HUDEP-2 (cell line): ENCODE measurements at regions not wholly inside any gene's neighbourhood (a gene's known extent, or its start where the extent isn't known, plus 50 kb on each side); places are given as distances from the start of the nearest gene placed in this dataset.
"Not testable (repeated sequence)": the region's sequence is repeated elsewhere in the genome, so short reads cannot be mapped to it uniquely, and the experiment has no call there.

ENCODE experiments used
- DNase-seq, 76 experiments: peaks; one replicate each; lab custom pipeline; 2025; ENCODE audit not compliant: unreplicated experiment in 76 of 76; lab: John Stamatoyannopoulos, UW

GRCh38 chr4:149983931-149984330, 94.3 kb upstream of the DCLK2 start:
- DNase-seq = no peak

GRCh38 chr4:149985981-149986380, 92.3 kb upstream of the DCLK2 start:
- DNase-seq = no peak

GRCh38 chr4:149986917-149987316, 91.3 kb upstream of the DCLK2 start:
- no peak for DNase-seq

- DNase-seq = no peak
Observed at GRCh38 chr4:149987330-149988086, 90.7 kb upstream of the DCLK2 start.

GRCh38 chr4:149988087-149988410, 90.2 kb upstream of the DCLK2 start:
- DNase-seq = no peak

GRCh38 chr4:149993030-149993429, 85.2 kb upstream of the DCLK2 start:
- peak in 1 of 76 experiments; percentile 4 for DNase-seq

- no peak for DNase-seq
Observed at GRCh38 chr4:149995134-149995756, 83.0 kb upstream of the DCLK2 start.

- DNase-seq = no peak
Observed at GRCh38 chr4:149997881-149998421, 80.3 kb upstream of the DCLK2 start.

GRCh38 chr4:149999485-150000074, 78.7 kb upstream of the DCLK2 start:
- DNase-seq = peak in 23 of 76 experiments; percentile 0 to 38 (median 12)

GRCh38 chr4:150001815-150002214, 76.4 kb upstream of the DCLK2 start:
- DNase-seq = no peak

GRCh38 chr4:150002561-150002960, 75.7 kb upstream of the DCLK2 start:
- DNase-seq = peak in 6 of 76 experiments; percentile 1 to 22 (median 6)

GRCh38 chr4:150004481-150004880, 73.8 kb upstream of the DCLK2 start:
- no peak for DNase-seq

GRCh38 chr4:150005537-150005936, 72.7 kb upstream of the DCLK2 start:
- DNase-seq = no peak

GRCh38 chr4:150006197-150006596, 72.0 kb upstream of the DCLK2 start:
- DNase-seq = no peak

GRCh38 chr4:150007512-150007911, 70.7 kb upstream of the DCLK2 start:
- DNase-seq = no peak

GRCh38 chr4:150008546-150008945, 69.7 kb upstream of the DCLK2 start:
- no peak for DNase-seq

GRCh38 chr4:150009533-150009932, 68.7 kb upstream of the DCLK2 start:
- no peak for DNase-seq

GRCh38 chr4:150010525-150011126, 67.6 kb upstream of the DCLK2 start:
- DNase-seq = peak in 5 of 76 experiments; percentile 1 to 20 (median 14)

- DNase-seq = no peak
Observed at GRCh38 chr4:150012851-150013360, 65.3 kb upstream of the DCLK2 start.

- not testable (repeated sequence) for DNase-seq
Observed at GRCh38 chr4:150015910-150016309, 62.3 kb upstream of the DCLK2 start.

GRCh38 chr4:150016621-150017020, 61.6 kb upstream of the DCLK2 start:
- DNase-seq = not testable (repeated sequence)
